Neural cell (in vitro differentiated cells): ENCODE measurements at regions not wholly inside any gene's neighbourhood (a gene's known extent, or its start where the extent isn't known, plus 50 kb on each side); places are given as distances from the start of the nearest gene placed in this dataset.
A peak's percentile ranks its signal among the peaks of the same experiment; 100 is the strongest.

ENCODE experiments used
- H2AFZ ChIP-seq: fragments of 200-600, 300-800 bp; sonication (generic), shearing (Covaris generic); 2 replicates; pipeline ENCODE4 v1.6.0; 2014; ENCODE audit warnings: low read depth, mild to moderate bottlenecking, antibody characterized with exemption, low read length, moderate library complexity
- H3F3A ChIP-seq: fragments of 200-600 bp; shearing (Covaris generic); 2 replicates; pipeline ENCODE4 v1.6.1; 2016; ENCODE audit warnings: mild to moderate bottlenecking, moderate library complexity, mixed read lengths, antibody characterized with exemption, low read length; ENCODE audit not compliant: insufficient read depth, poor library complexity, severe bottlenecking
- H3K27ac ChIP-seq: fragments of 200-600, 300-800 bp; sonication (generic), shearing (Covaris generic); 2 replicates; pipeline ENCODE4 v1.5.1; 2014; ENCODE audit warnings: mild to moderate bottlenecking, low read length, moderate library complexity
- H3K27me3 ChIP-seq: fragments of 300-800, 200-600 bp; sonication (generic), shearing (Covaris generic); 2 replicates; pipeline ENCODE4 v1.6.0; 2014; ENCODE audit warnings: mild to moderate bottlenecking, low read depth, low read length, moderate library complexity; ENCODE audit not compliant: insufficient read depth
- H3K36me3 ChIP-seq: fragments of 300-800, 200-600 bp; sonication (generic), shearing (Covaris generic); 2 replicates; pipeline ENCODE4 v1.5.1; 2014; ENCODE audit warnings: mild to moderate bottlenecking, antibody characterized with exemption, low read length, moderate library complexity; ENCODE audit not compliant: insufficient read depth
- H3K4me2 ChIP-seq: fragments of 300-800, 200-600 bp; sonication (generic), shearing (Covaris generic); 2 replicates; pipeline ENCODE4 v1.6.0; 2014; ENCODE audit warnings: mild to moderate bottlenecking, low read length
- H3K4me3 ChIP-seq: fragments of 300-800, 200-600 bp; sonication (generic), shearing (Covaris generic); 2 replicates; pipeline ENCODE4 v1.5.1; 2014; ENCODE audit warnings: mild to moderate bottlenecking, low read length, moderate library complexity
- H3K79me2 ChIP-seq: fragments of 200-600 bp; shearing (Covaris generic); replicated peaks from 2 replicates; pipeline ENCODE4 v1.6.0; 2014; ENCODE audit warnings: mild to moderate bottlenecking, low read length, moderate library complexity; ENCODE audit not compliant: insufficient read depth
- H3K9ac ChIP-seq: fragments of 300-800, 200-600 bp; sonication (generic), shearing (Covaris generic); 2 replicates; pipeline ENCODE4 v1.6.1; 2016; ENCODE audit warnings: mild to moderate bottlenecking, low read length, mixed read lengths
- H3K9me2 ChIP-seq: fragments of 200-600 bp; shearing (Covaris generic); 2 replicates; pipeline ENCODE4 v1.6.1; 2016; ENCODE audit warnings: mild to moderate bottlenecking, low read length, mixed read lengths; ENCODE audit not compliant: insufficient read depth
- H3K9me3 ChIP-seq: fragments of 200-600, 300-800 bp; sonication (generic), shearing (Covaris generic); 2 replicates; pipeline ENCODE4 v1.6.1; 2016; ENCODE audit warnings: mild to moderate bottlenecking, mixed run types, low read length, moderate library complexity, mixed read lengths
- H4K20me1 ChIP-seq: fragments of 200-600 bp; shearing (Covaris generic); 2 replicates; pipeline ENCODE4 v1.6.1; 2016; ENCODE audit warnings: mild to moderate bottlenecking, mixed run types; ENCODE audit not compliant: insufficient read depth
- CTCF ChIP-seq: fragments of 450-650 bp; IDR thresholded peaks from 2 replicates; pipeline ENCODE4 v1.5.1; 2014; ENCODE audit warnings: antibody characterized with exemption, mild to moderate bottlenecking, moderate library complexity; ENCODE audit not compliant: poor library complexity, severe bottlenecking
- EP300 ChIP-seq: fragments of 450-650 bp; conservative IDR thresholded peaks from 2 replicates; pipeline ENCODE4 v1.6.1; 2014; ENCODE audit warnings: antibody characterized with exemption, mild to moderate bottlenecking, moderate library complexity; ENCODE audit not compliant: poor library complexity, severe bottlenecking
- EZH2 ChIP-seq: fragments of 200-600, 300-800 bp; shearing (Covaris generic), sonication (generic); IDR thresholded peaks from 2 replicates; pipeline ENCODE4 v1.6.1; 2014; ENCODE audit warnings: antibody characterized with exemption, low read length, borderline replicate concordance, mild to moderate bottlenecking; ENCODE audit not compliant: insufficient read depth, poor library complexity, severe bottlenecking
- MXI1 ChIP-seq: fragments of 450-650 bp; conservative IDR thresholded peaks from 2 replicates; pipeline ENCODE4 v1.6.1; 2014; ENCODE audit warnings: antibody characterized with exemption, mild to moderate bottlenecking; ENCODE audit not compliant: poor library complexity, severe bottlenecking
- POLR2AphosphoS5 ChIP-seq: IDR thresholded peaks from 2 replicates; pipeline ENCODE4 v1.6.1; 2012
- RAD21 ChIP-seq: fragments of 450-650 bp; conservative IDR thresholded peaks from 2 replicates; pipeline ENCODE4 v1.6.1; 2014; ENCODE audit warnings: antibody characterized with exemption, mild to moderate bottlenecking, moderate library complexity
- SMC3 ChIP-seq: fragments of 450-650 bp; conservative IDR thresholded peaks from 2 replicates; pipeline ENCODE4 v1.6.1; 2014; ENCODE audit warnings: antibody characterized with exemption, mild to moderate bottlenecking, moderate library complexity; ENCODE audit not compliant: poor library complexity
- TAF1 ChIP-seq: IDR thresholded peaks from 2 replicates; pipeline ENCODE4 v1.6.1; 2012; ENCODE audit warnings: low read depth
- TF ChIP-seq, protein P1 (sequence below): IDR thresholded peaks from 2 replicates; pipeline ENCODE4 v1.6.1; 2012; ENCODE audit warnings: borderline replicate concordance

DNA sequence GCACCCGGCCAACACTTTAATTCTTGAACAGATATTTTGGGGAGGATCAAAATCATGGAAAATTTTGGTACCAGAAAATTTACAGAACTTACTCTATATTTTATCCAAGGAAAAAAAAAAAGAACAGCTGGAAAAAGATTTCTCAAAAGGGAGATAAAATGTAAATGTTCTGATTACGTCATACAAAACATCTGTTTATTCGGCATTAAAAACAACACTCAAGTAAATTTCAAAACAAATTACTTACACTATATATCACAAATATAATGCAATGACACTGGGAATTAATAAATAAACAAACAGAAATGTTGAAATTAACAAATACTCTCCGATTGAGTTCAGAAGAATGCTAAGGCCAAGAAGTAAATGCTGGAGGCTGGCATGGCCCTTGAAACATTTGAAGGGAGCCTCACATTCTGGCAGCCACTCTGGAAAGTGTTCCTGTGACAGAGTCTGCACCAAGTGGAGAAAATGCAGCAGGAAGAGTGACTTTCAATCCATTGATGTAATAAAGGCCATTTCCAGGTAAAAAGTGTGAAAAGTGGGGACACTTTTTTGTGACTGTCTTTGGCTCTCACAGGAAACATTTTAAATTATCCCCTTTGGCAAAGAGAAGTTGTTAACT lies 486.0 kb upstream of the CTSO start:
- Histone ChIP-seq H4K20me1 (no peaks in the 10 kb centered on the region), H3K27ac (no peak overlapping the region), H3K27me3 (no peaks in the 10 kb centered on the region), H3K9me2 (no peaks in the 10 kb centered on the region), H3K9ac (no peak overlapping the region), H3K4me3 (no peak overlapping the region), H2AFZ (no peak overlapping the region), H3K4me2 (no peak overlapping the region), H3K9me3 (no peaks in the 10 kb centered on the region), H3F3A (no peaks in the 10 kb centered on the region), H3K79me2 (no peaks in the 10 kb centered on the region), H3K36me3 (no peaks in the 10 kb centered on the region)
- TF ChIP-seq SMC3 (no peak), TAF1 (no peak), POLR2AphosphoS5 (no peak), EP300 (no peak), EZH2 (no peak), MXI1 (no peak), CTCF (no peak), RAD21 (no peak)
- TF ChIP-seq, protein P1, sequence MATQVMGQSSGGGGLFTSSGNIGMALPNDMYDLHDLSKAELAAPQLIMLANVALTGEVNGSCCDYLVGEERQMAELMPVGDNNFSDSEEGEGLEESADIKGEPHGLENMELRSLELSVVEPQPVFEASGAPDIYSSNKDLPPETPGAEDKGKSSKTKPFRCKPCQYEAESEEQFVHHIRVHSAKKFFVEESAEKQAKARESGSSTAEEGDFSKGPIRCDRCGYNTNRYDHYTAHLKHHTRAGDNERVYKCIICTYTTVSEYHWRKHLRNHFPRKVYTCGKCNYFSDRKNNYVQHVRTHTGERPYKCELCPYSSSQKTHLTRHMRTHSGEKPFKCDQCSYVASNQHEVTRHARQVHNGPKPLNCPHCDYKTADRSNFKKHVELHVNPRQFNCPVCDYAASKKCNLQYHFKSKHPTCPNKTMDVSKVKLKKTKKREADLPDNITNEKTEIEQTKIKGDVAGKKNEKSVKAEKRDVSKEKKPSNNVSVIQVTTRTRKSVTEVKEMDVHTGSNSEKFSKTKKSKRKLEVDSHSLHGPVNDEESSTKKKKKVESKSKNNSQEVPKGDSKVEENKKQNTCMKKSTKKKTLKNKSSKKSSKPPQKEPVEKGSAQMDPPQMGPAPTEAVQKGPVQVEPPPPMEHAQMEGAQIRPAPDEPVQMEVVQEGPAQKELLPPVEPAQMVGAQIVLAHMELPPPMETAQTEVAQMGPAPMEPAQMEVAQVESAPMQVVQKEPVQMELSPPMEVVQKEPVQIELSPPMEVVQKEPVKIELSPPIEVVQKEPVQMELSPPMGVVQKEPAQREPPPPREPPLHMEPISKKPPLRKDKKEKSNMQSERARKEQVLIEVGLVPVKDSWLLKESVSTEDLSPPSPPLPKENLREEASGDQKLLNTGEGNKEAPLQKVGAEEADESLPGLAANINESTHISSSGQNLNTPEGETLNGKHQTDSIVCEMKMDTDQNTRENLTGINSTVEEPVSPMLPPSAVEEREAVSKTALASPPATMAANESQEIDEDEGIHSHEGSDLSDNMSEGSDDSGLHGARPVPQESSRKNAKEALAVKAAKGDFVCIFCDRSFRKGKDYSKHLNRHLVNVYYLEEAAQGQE: no peak

DNA sequence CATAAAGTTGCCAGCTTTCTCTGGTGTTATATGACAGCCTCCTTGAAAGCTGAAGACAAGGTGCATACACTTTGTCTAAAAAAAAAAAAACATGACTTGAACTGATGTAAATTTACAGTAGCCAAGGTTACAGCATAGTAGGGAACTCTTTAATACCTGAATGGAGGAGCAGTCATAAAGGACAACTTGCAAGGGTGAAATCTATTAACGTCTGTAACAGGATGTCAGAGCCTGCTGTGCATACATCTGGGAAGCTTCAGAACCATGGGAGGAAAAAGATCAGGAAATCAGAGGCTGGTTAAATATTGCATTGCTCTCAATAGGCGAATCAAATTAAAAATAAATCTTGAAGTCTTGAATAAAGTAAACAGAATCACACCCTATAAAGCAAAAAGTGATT lies 484.0 kb upstream of the CTSO start:
- no peaks in the 10 kb centered on the region for H4K20me1 ChIP-seq
- H3K36me3 ChIP-seq: no peaks in the 10 kb centered on the region
- no peaks in the 10 kb centered on the region for H3K9me3 ChIP-seq
- H3K9me2 ChIP-seq: no peaks in the 10 kb centered on the region
- H3K27ac ChIP-seq: peak overlapping the region; percentile 57
- H2AFZ ChIP-seq: no peak overlapping the region
- H3K79me2 ChIP-seq: no peaks in the 10 kb centered on the region
- no peak overlapping the region for H3K9ac ChIP-seq
- H3K4me2 ChIP-seq: peak overlapping the region; percentile 40
- no peaks in the 10 kb centered on the region for H3K27me3 ChIP-seq
- H3F3A ChIP-seq: no peaks in the 10 kb centered on the region
- peak overlapping the region; percentile 17 for H3K4me3 ChIP-seq
- TF ChIP-seq RAD21 (peak; percentile 25), EZH2 (no peak), MXI1 (no peak), TAF1 (no peak), SMC3 (no peak), POLR2AphosphoS5 (peak; percentile 64), CTCF (no peak), EP300 (peak; percentile 93)
- TF ChIP-seq, protein P1: peak; percentile 88
